Transverse colon (tissue), 4 donors: ENCODE measurements at regions not wholly inside any gene's neighbourhood (a gene's known extent, or its start where the extent isn't known, plus 50 kb on each side); places are given as distances from the start of the nearest gene placed in this dataset.

Experiments
- DNase-seq: peaks from one replicate; pipeline ENCODE4 v3.0.0-alpha.2; 2019
- H3K27ac ChIP-seq, 4 donors: fragments of 200-600 bp; sonication (generic); 2 replicates each; pipeline ENCODE4 v1.5.1; 2016 to 2018; ENCODE audit warnings: inconsistent platforms in 4 of 4
- H3K27me3 ChIP-seq: fragments of 200-600 bp; sonication (generic); 2 replicates; pipeline ENCODE4 v1.5.1; 2017; ENCODE audit warnings: inconsistent platforms
- H3K36me3 ChIP-seq, 4 donors: fragments of 200-600 bp; sonication (generic); 2 replicates each; pipeline ENCODE4 v1.5.1; 2017 to 2019; ENCODE audit warnings: inconsistent platforms in 4 of 4
- H3K4me1 ChIP-seq, 4 donors: fragments of 200-600 bp; sonication (generic); 2 replicates each; pipeline ENCODE4 v1.5.1; 2017 to 2020; ENCODE audit warnings: inconsistent platforms in 4 of 4
- H3K4me3 ChIP-seq, 4 donors: fragments of 200-600 bp; sonication (generic); 1 replicate in 1 of 4; 2 replicates in 3 of 4; pipeline versions ENCODE4 v1.5.1 to v1.6.1; 2017 to 2019; ENCODE audit warnings: inconsistent platforms in 4 of 4
- H3K9me3 ChIP-seq, 2 donors: fragments of 200-600 bp; sonication (generic); 2 replicates each; pipeline ENCODE4 v1.5.1; 2017 to 2019; ENCODE audit warnings: inconsistent platforms in 2 of 2
- CTCF ChIP-seq, 5 experiments: fragments of 200-600 bp in 3 of 5; fragments of 450-650 bp in 2 of 5; sonication (generic) in 3 of 5; IDR thresholded peaks; 1 replicate in 2 of 5; 2 replicates in 3 of 5; pipeline ENCODE4 v1.5.1; 2016 to 2017; ENCODE audit warnings: antibody characterized with exemption in 5 of 5, inconsistent platforms in 3 of 5, mild to moderate bottlenecking in 2 of 5, moderate library complexity in 1 of 5
- EP300 ChIP-seq: sonication (generic); formaldehyde crosslinking; IDR thresholded peaks from one replicate; pipeline ENCODE4 v1.6.1; 2017; ENCODE audit warnings: antibody characterized with exemption, low read depth
- POLR2A ChIP-seq: fragments of 450-650 bp; IDR thresholded peaks from one replicate; pipeline ENCODE4 v1.6.1; 2016; ENCODE audit warnings: antibody characterized with exemption, mild to moderate bottlenecking, moderate library complexity
- POLR2AphosphoS5 ChIP-seq, 3 donors: sonication (generic); formaldehyde crosslinking; IDR thresholded peaks; one replicate each; pipeline ENCODE4 v1.6.1; 2016; ENCODE audit warnings: antibody characterized with exemption in 3 of 3
- WGBS, 2 donors: methylation state at CpG; one replicate each; pipeline ENCODE4 v1.1.5; 2018; ENCODE audit warnings: low coverage in 1 of 2; 5-methylcytosine and 5-hydroxymethylcytosine counted together
- in situ Hi-C, 4 donors: fragments of 200-750 bp; cut with MboI; loops; one replicate each; pipeline versions ENCODE4 v1.15.0 to v1.15.1; 2017; ENCODE audit warnings: low sequenced_read_pairs in 3 of 4, low pct_ligation_motif_present in 1 of 4, low pct_unique_long_range_greater_than_20kb in 1 of 4
- intact Hi-C: fragments of 100-400 bp; cut with DNase I; formaldehyde crosslinking; loops from one replicate; pipeline ENCODE4 v1.15.1; 2023; ENCODE audit warnings: low total_unique reads

- Histone ChIP-seq H3K9me3 (no peaks in the 10 kb centered on the region), H3K36me3 (no peaks in the 10 kb centered on the region), H3K27ac (no peak overlapping the region), H3K4me1 (no peaks in the 10 kb centered on the region), H3K4me3 (no peak overlapping the region), H3K27me3 (no peaks in the 10 kb centered on the region)
- 47 to 59% methylated on average over 6 to 32 of the region's 32 CpGs for WGBS, 2 donors
- no peak for TF ChIP-seq POLR2A
- no peak for TF ChIP-seq POLR2AphosphoS5 (IDR thresholded peaks at IDR 0.05)
- TF ChIP-seq EP300, result no peak
- no peak for TF ChIP-seq CTCF (IDR thresholded peaks at IDR 0.05)
- no peak for DNase-seq
- in situ Hi-C loops, result no loop called here
- intact Hi-C loops, result no loop called here
Observed at GRCh38 chr2:241926541-241927311, 57.2 kb downstream of the RTP5 start.

GRCh38 chr2:241929551-241930490 lies 60.3 kb downstream of the RTP5 start:
- Histone ChIP-seq H3K4me3 (no peak overlapping the region), H3K9me3 (no peaks in the 10 kb centered on the region), H3K4me1 (peaks cover 12 to 17% (median 14%) of the 10 kb centered on the region in 4 donors), H3K36me3 (no peaks in the 10 kb centered on the region), H3K27me3 (no peaks in the 10 kb centered on the region), H3K27ac (no peak overlapping the region)
- 66 to 92% methylated on average over 4 to 22 of the region's 22 CpGs for WGBS, 2 donors
- TF ChIP-seq POLR2A (no peak), CTCF (IDR thresholded peaks at IDR 0.05) (no peak), EP300 (no peak), POLR2AphosphoS5 (IDR thresholded peaks at IDR 0.05) (no peak)
- intact Hi-C loops (no loop called here), in situ Hi-C loops (no loop called here)
- no peak for DNase-seq

- intact Hi-C loops, result no loop called here
- H3K4me3 ChIP-seq, result no peak overlapping the region
- TF ChIP-seq POLR2A, result no peak
- TF ChIP-seq CTCF (IDR thresholded peaks at IDR 0.05), result no peak
- no peak for TF ChIP-seq POLR2AphosphoS5 (IDR thresholded peaks at IDR 0.05)
- no peak for TF ChIP-seq EP300
- in situ Hi-C loops, result no loop called here
- no peak overlapping the region for H3K27ac ChIP-seq
- 93 to 97% methylated on average over 5 to 30 of the region's 30 CpGs for WGBS, 2 donors
- H3K9me3 ChIP-seq, result no peaks in the 10 kb centered on the region
- no peaks in the 10 kb centered on the region for H3K36me3 ChIP-seq
- no peaks in the 10 kb centered on the region for H3K27me3 ChIP-seq
- H3K4me1 ChIP-seq, result peaks cover 12 to 17% (median 14%) of the 10 kb centered on the region in 4 donors
- no peak for DNase-seq
Observed at GRCh38 chr2:241931084-241931975, 61.8 kb downstream of the RTP5 start.
